ENCODE measurements at regions not wholly inside any gene's neighbourhood (a gene's known extent, or its start where the extent isn't known, plus 50 kb on each side); places are given as distances from the start of the nearest gene placed in this dataset.

- Mint-ChIP-seq H3K9me3 (peaks cover 2% of the 10 kb centered on the region), H3K36me3 (no peaks in the 10 kb centered on the region), H3K4me3 (no peak overlapping the region), H3K27ac (no peak overlapping the region), H3K4me1 (ENCODE audit: low read depth) (no peaks in the 10 kb centered on the region), H3K27me3 (peaks cover 2% of the 10 kb centered on the region)
- ChIA-PET CTCF (interaction anchor here (0.7 kb wide), 1 partner anchor 9 kb away, joined by 4 read pairs; no protein-coding TSS in a partner anchor), POLR2A (no interaction called here)
- intact Hi-C loops (cut with micrococcal nuclease): no loop called here
- DNase-seq: no peak
Measured at GRCh38 chr4:17317526-17317925, 194.4 kb downstream of the QDPR start.

GRCh38 chr4:17316566-17316965 is 195.3 kb downstream of the QDPR start:
- CTCF ChIA-PET: no interaction called here
- Mint-ChIP-seq H3K27ac (no peak overlapping the region), H3K27me3 (peaks cover 2% of the 10 kb centered on the region), H3K36me3 (no peaks in the 10 kb centered on the region), H3K4me3 (no peak overlapping the region), H3K4me1 (ENCODE audit: low read depth) (no peaks in the 10 kb centered on the region), H3K9me3 (peaks cover 2% of the 10 kb centered on the region)
- POLR2A ChIA-PET: no interaction called here
- DNase-seq: no peak
- intact Hi-C loops (cut with micrococcal nuclease): no loop called here

- POLR2A ChIA-PET: no interaction called here
- Mint-ChIP-seq H3K36me3 (no peaks in the 10 kb centered on the region), H3K27me3 (peaks cover 2% of the 10 kb centered on the region), H3K9me3 (peaks cover 2% of the 10 kb centered on the region), H3K27ac (no peak overlapping the region), H3K4me3 (no peak overlapping the region), H3K4me1 (ENCODE audit: low read depth) (no peaks in the 10 kb centered on the region)
- CTCF ChIA-PET: no interaction called here
- no peak for DNase-seq
- intact Hi-C loops (cut with micrococcal nuclease): no loop called here
Measured at GRCh38 chr4:17315459-17315858, 196.4 kb downstream of the QDPR start.

GRCh38 chr4:17313194-17313593 is 198.7 kb downstream of the QDPR start:
- Mint-ChIP-seq H3K4me1 (ENCODE audit: low read depth) (peaks cover 3% of the 10 kb centered on the region), H3K9me3 (no peaks in the 10 kb centered on the region), H3K27me3 (peaks cover 6% of the 10 kb centered on the region), H3K27ac (no peak overlapping the region), H3K36me3 (no peaks in the 10 kb centered on the region), H3K4me3 (no peak overlapping the region)
- ChIA-PET POLR2A (no interaction called here), CTCF (no interaction called here)
- intact Hi-C loops (cut with micrococcal nuclease): no loop called here
- no peak for DNase-seq

- H3K4me3 Mint-ChIP-seq: no peak overlapping the region
- DNase-seq: no peak
- peaks cover 3% of the 10 kb centered on the region for H3K4me1 Mint-ChIP-seq (ENCODE audit: low read depth)
- no peak overlapping the region for H3K27ac Mint-ChIP-seq
- POLR2A ChIA-PET: no interaction called here
- peaks cover 6% of the 10 kb centered on the region for H3K27me3 Mint-ChIP-seq
- intact Hi-C loops (cut with micrococcal nuclease): no loop called here
- H3K9me3 Mint-ChIP-seq: no peaks in the 10 kb centered on the region
- CTCF ChIA-PET: no interaction called here
- H3K36me3 Mint-ChIP-seq: no peaks in the 10 kb centered on the region
Measured at GRCh38 chr4:17310269-17310652, 201.6 kb downstream of the QDPR start.

- intact Hi-C loops (cut with micrococcal nuclease): no loop called here
- DNase-seq: no peak
- Mint-ChIP-seq H3K36me3 (no peaks in the 10 kb centered on the region), H3K4me3 (no peak overlapping the region), H3K27ac (no peak overlapping the region), H3K4me1 (ENCODE audit: low read depth) (peaks cover 3% of the 10 kb centered on the region), H3K9me3 (no peaks in the 10 kb centered on the region), H3K27me3 (peaks cover 6% of the 10 kb centered on the region)
- ChIA-PET POLR2A (no interaction called here), CTCF (no interaction called here)
Measured at GRCh38 chr4:17309567-17310268, 202.2 kb downstream of the QDPR start.

GRCh38 chr4:17301869-17302268 is 210.0 kb downstream of the QDPR start:
- Mint-ChIP-seq H3K27me3 (peaks cover 10% of the 10 kb centered on the region), H3K4me3 (no peak overlapping the region), H3K9me3 (no peaks in the 10 kb centered on the region), H3K36me3 (no peaks in the 10 kb centered on the region), H3K4me1 (ENCODE audit: low read depth) (no peaks in the 10 kb centered on the region), H3K27ac (no peak overlapping the region)
- ChIA-PET POLR2A (no interaction called here), CTCF (no interaction called here)
- intact Hi-C loops (cut with micrococcal nuclease): no loop called here
- DNase-seq: no peak

- Mint-ChIP-seq H3K4me3 (no peak overlapping the region), H3K27ac (no peak overlapping the region), H3K4me1 (ENCODE audit: low read depth) (no peaks in the 10 kb centered on the region), H3K27me3 (peaks cover 10% of the 10 kb centered on the region), H3K9me3 (no peaks in the 10 kb centered on the region), H3K36me3 (no peaks in the 10 kb centered on the region)
- no peak for DNase-seq
- ChIA-PET POLR2A (no interaction called here), CTCF (no interaction called here)
- intact Hi-C loops (cut with micrococcal nuclease): no loop called here
Measured at GRCh38 chr4:17301266-17301665, 210.6 kb downstream of the QDPR start.

- intact Hi-C loops (cut with micrococcal nuclease): no loop called here
- H3K27me3 Mint-ChIP-seq: peaks cover 9% of the 10 kb centered on the region
- ChIA-PET POLR2A (no interaction called here), CTCF (no interaction called here)
- no peak overlapping the region for H3K27ac Mint-ChIP-seq
- no peak for DNase-seq
- no peaks in the 10 kb centered on the region for H3K9me3 Mint-ChIP-seq
- H3K4me3 Mint-ChIP-seq: no peak overlapping the region
- H3K4me1 Mint-ChIP-seq (ENCODE audit: low read depth): no peaks in the 10 kb centered on the region
- H3K36me3 Mint-ChIP-seq: no peaks in the 10 kb centered on the region
Measured at GRCh38 chr4:17296921-17297890, 214.7 kb downstream of the QDPR start.

GRCh38 chr4:17293901-17294300 is 218.0 kb downstream of the QDPR start:
- H3K4me3 Mint-ChIP-seq: no peak overlapping the region
- ChIA-PET CTCF (interaction anchor here (1.0 kb wide), 1 partner anchor 30 kb away, joined by 4 read pairs; no protein-coding TSS in a partner anchor), POLR2A (no interaction called here)
- H3K4me1 Mint-ChIP-seq (ENCODE audit: low read depth): no peaks in the 10 kb centered on the region
- H3K27me3 Mint-ChIP-seq: peaks cover 4% of the 10 kb centered on the region
- no peak overlapping the region for H3K27ac Mint-ChIP-seq
- no peaks in the 10 kb centered on the region for H3K36me3 Mint-ChIP-seq
- intact Hi-C loops (cut with micrococcal nuclease): no loop called here
- no peaks in the 10 kb centered on the region for H3K9me3 Mint-ChIP-seq
- DNase-seq: no peak

GRCh38 chr4:17288151-17288550 is 223.7 kb downstream of the QDPR start:
- ChIA-PET POLR2A (no interaction called here), CTCF (no interaction called here)
- H3K27ac Mint-ChIP-seq: no peak overlapping the region
- no peaks in the 10 kb centered on the region for H3K4me1 Mint-ChIP-seq (ENCODE audit: low read depth)
- H3K4me3 Mint-ChIP-seq: no peak overlapping the region
- intact Hi-C loops (cut with micrococcal nuclease): no loop called here
- DNase-seq: no peak
- H3K36me3 Mint-ChIP-seq: no peaks in the 10 kb centered on the region
- peaks cover 5% of the 10 kb centered on the region for H3K27me3 Mint-ChIP-seq
- H3K9me3 Mint-ChIP-seq: no peaks in the 10 kb centered on the region

- POLR2A ChIA-PET: no interaction called here
- Mint-ChIP-seq H3K36me3 (no peaks in the 10 kb centered on the region), H3K4me1 (ENCODE audit: low read depth) (no peaks in the 10 kb centered on the region), H3K27ac (no peak overlapping the region), H3K9me3 (no peaks in the 10 kb centered on the region), H3K27me3 (peaks cover 5% of the 10 kb centered on the region), H3K4me3 (no peak overlapping the region)
- DNase-seq: no peak
- CTCF ChIA-PET: interaction anchor here (0.6 to 0.8 kb wide), 2 partner anchors 161 to 477 kb away, joined by 3 read pairs; no protein-coding TSS in a partner anchor
- intact Hi-C loops (cut with micrococcal nuclease): no loop called here
Measured at GRCh38 chr4:17286752-17287460, 225.0 kb downstream of the QDPR start.
